ENCODE measurements at regions not wholly inside any gene's neighbourhood (a gene's known extent, or its start where the extent isn't known, plus 50 kb on each side); places are given as distances from the start of the nearest gene placed in this dataset.

- WGBS, 2 donors (ENCODE audit: low coverage in 1 of 2): 32 to 34% methylated on average over 2 of the region's 2 CpGs
- Histone ChIP-seq H3K4me1 (no peaks in the 10 kb centered on the region), H3K4me3 (no peak overlapping the region), H3K36me3 (no peaks in the 10 kb centered on the region), H3K27ac (no peak overlapping the region), H3K27me3 (no peaks in the 10 kb centered on the region), H3K9me3 (no peaks in the 10 kb centered on the region)
- in situ Hi-C loops (cut with MboI; ENCODE audit: low pct_ligation_motif_present in 1 of 4, low pct_unique_long_range_greater_than_20kb in 1 of 4, low sequenced_read_pairs in 3 of 4) (no loop called here), intact Hi-C loops (cut with DNase I; ENCODE audit: low total_unique reads) (no loop called here)
- no peak for DNase-seq
- TF ChIP-seq EP300 (IDR thresholded peaks at IDR 0.05; ENCODE audit: low read depth) (no peak), CTCF (IDR thresholded peaks at IDR 0.05) (no peak), POLR2A (IDR thresholded peaks at IDR 0.05) (no peak), POLR2AphosphoS5 (IDR thresholded peaks at IDR 0.05) (no peak)
Observed at GRCh38 chr14:41986083-41986645, 379.5 kb downstream of the LRFN5 start.

- intact Hi-C loops (cut with DNase I; ENCODE audit: low total_unique reads): no loop called here
- TF ChIP-seq POLR2A (IDR thresholded peaks at IDR 0.05) (no peak), CTCF (IDR thresholded peaks at IDR 0.05) (no peak), POLR2AphosphoS5 (IDR thresholded peaks at IDR 0.05) (no peak), EP300 (IDR thresholded peaks at IDR 0.05; ENCODE audit: low read depth) (no peak)
- no peak overlapping the region for H3K27ac ChIP-seq
Observed at GRCh38 chr14:41973178-41973577, 366.5 kb downstream of the LRFN5 start.

GRCh38 chr14:41972531-41972930 is 365.9 kb downstream of the LRFN5 start:
- H3K4me3 ChIP-seq: no peak overlapping the region
- no peak overlapping the region for H3K27ac ChIP-seq
- H3K4me1 ChIP-seq: no peaks in the 10 kb centered on the region
- intact Hi-C loops (cut with DNase I; ENCODE audit: low total_unique reads): no loop called here
- in situ Hi-C loops (cut with MboI; ENCODE audit: low pct_ligation_motif_present in 1 of 4, low pct_unique_long_range_greater_than_20kb in 1 of 4, low sequenced_read_pairs in 3 of 4): no loop called here
- no peaks in the 10 kb centered on the region for H3K36me3 ChIP-seq
- no peaks in the 10 kb centered on the region for H3K27me3 ChIP-seq
- no peak for TF ChIP-seq EP300 (IDR thresholded peaks at IDR 0.05; ENCODE audit: low read depth)
- peaks cover 0 to 7% of the 10 kb centered on the region in 2 donors for H3K9me3 ChIP-seq
- no peak for DNase-seq

More at GRCh38 chr14:41973178-41973577, 366.5 kb downstream of the LRFN5 start:
- H3K27me3 ChIP-seq: no peaks in the 10 kb centered on the region
- in situ Hi-C loops (cut with MboI; ENCODE audit: low pct_ligation_motif_present in 1 of 4, low pct_unique_long_range_greater_than_20kb in 1 of 4, low sequenced_read_pairs in 3 of 4): no loop called here
- H3K36me3 ChIP-seq: no peaks in the 10 kb centered on the region
- peaks cover 0 to 7% of the 10 kb centered on the region in 2 donors for H3K9me3 ChIP-seq
- H3K4me3 ChIP-seq: no peak overlapping the region
- H3K4me1 ChIP-seq: no peaks in the 10 kb centered on the region
- DNase-seq: no peak
- WGBS, 2 donors (ENCODE audit: low coverage in 1 of 2): 56% methylated on average over 2 of the region's 2 CpGs; no CpG with 5 or more reads in 1 of the 2 donors

GRCh38 chr14:41960281-41960680 is 353.6 kb downstream of the LRFN5 start:
- intact Hi-C loops (cut with DNase I; ENCODE audit: low total_unique reads): no loop called here
- 63 to 71% methylated on average over 3 of the region's 3 CpGs for WGBS, 2 donors (ENCODE audit: low coverage in 1 of 2)
- Histone ChIP-seq H3K36me3 (no peaks in the 10 kb centered on the region), H3K4me3 (no peak overlapping the region), H3K27ac (no peak overlapping the region), H3K9me3 (no peaks in the 10 kb centered on the region), H3K4me1 (no peaks in the 10 kb centered on the region), H3K27me3 (no peaks in the 10 kb centered on the region)
- DNase-seq: no peak
- in situ Hi-C loops (cut with MboI; ENCODE audit: low pct_ligation_motif_present in 1 of 4, low pct_unique_long_range_greater_than_20kb in 1 of 4, low sequenced_read_pairs in 3 of 4): no loop called here
- TF ChIP-seq POLR2A (IDR thresholded peaks at IDR 0.05) (no peak), EP300 (IDR thresholded peaks at IDR 0.05; ENCODE audit: low read depth) (no peak), CTCF (IDR thresholded peaks at IDR 0.05) (no peak), POLR2AphosphoS5 (IDR thresholded peaks at IDR 0.05) (no peak)

GRCh38 chr14:41957459-41957858 is 350.8 kb downstream of the LRFN5 start:
- intact Hi-C loops (cut with DNase I; ENCODE audit: low total_unique reads): no loop called here
- no peak overlapping the region for H3K27ac ChIP-seq
- no peaks in the 10 kb centered on the region for H3K4me1 ChIP-seq
- DNase-seq: no peak
- no peaks in the 10 kb centered on the region for H3K36me3 ChIP-seq
- no peaks in the 10 kb centered on the region for H3K27me3 ChIP-seq
- TF ChIP-seq POLR2AphosphoS5 (IDR thresholded peaks at IDR 0.05): no peak
- TF ChIP-seq CTCF (IDR thresholded peaks at IDR 0.05): no peak
- no peak for TF ChIP-seq EP300 (IDR thresholded peaks at IDR 0.05; ENCODE audit: low read depth)
- TF ChIP-seq POLR2A (IDR thresholded peaks at IDR 0.05): no peak
- in situ Hi-C loops (cut with MboI; ENCODE audit: low pct_ligation_motif_present in 1 of 4, low pct_unique_long_range_greater_than_20kb in 1 of 4, low sequenced_read_pairs in 3 of 4): no loop called here
- 0 to 64% methylated on average over 1 of the region's 1 CpG for WGBS, 2 donors (ENCODE audit: low coverage in 1 of 2)
- H3K4me3 ChIP-seq: no peak overlapping the region
- H3K9me3 ChIP-seq: no peaks in the 10 kb centered on the region
